ENCODE measurements at regions not wholly inside any gene's neighbourhood (a gene's known extent, or its start where the extent isn't known, plus 50 kb on each side); places are given as distances from the start of the nearest gene placed in this dataset.
A peak's percentile ranks its signal among the peaks of the same experiment; 100 is the strongest.

DNA sequence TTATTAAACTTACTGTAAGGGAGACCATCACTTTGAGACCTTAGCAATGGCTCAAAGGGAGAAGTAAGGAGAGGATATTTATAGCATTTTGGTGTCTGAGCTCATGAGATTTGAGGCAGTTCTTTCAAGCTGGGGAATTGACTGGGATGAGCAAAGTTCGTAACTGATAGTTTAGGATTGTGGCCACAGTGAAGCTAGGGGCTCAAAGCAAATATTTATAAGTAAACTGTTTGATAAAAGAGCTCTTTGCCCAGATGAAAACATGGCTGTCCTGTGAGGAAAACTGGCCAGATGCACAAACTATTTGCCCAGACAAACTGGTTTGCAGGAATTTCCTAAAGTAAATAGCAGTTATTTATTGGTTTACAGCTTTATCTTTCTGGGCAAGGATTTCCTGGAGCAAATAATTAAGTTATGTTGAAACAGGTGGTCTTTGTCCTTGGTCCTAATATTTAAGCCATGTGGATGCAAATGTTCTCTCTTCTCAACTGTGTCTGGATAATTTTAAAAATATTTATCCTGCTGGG, 59.7 kb upstream of the TMTC4 start (continued):
- TF ChIP-seq ZNF639 (CRISPR knock-in tag; conservative IDR thresholded peaks at IDR 0.05) (no peak), ZSCAN31 (CRISPR knock-in tag; IDR thresholded peaks at IDR 0.05; ENCODE audit: low read depth) (peak; percentile 35; the same call in 1 of the 2 replicates), EEA1 (CRISPR knock-in tag; IDR thresholded peaks at IDR 0.05; ENCODE audit: borderline replicate concordance) (no peak), ZBTB38 (CRISPR knock-in tag; IDR thresholded peaks at IDR 0.05) (no peak), ZFP36L2 (CRISPR knock-in tag; IDR thresholded peaks at IDR 0.05) (no peak), SP140L (CRISPR knock-in tag; IDR thresholded peaks at IDR 0.05; ENCODE audit: borderline replicate concordance) (0 out of 2 replicates have a peak, but pooled peaks have one; percentile 56), HNRNPLL (IDR thresholded peaks at IDR 0.05; ENCODE audit: low read depth, low read length, poor library complexity, severe bottlenecking) (peak; percentile 51), ZNF232 (CRISPR knock-in tag; IDR thresholded peaks at IDR 0.05; ENCODE audit: borderline replicate concordance) (no peak), SRSF1 (optimal IDR thresholded peaks at IDR 0.05; ENCODE audit: low read depth, low read length) (no peak), PAWR (CRISPR knock-in tag; IDR thresholded peaks at IDR 0.05; ENCODE audit: borderline replicate concordance) (no peak), ZNF761 (CRISPR knock-in tag; conservative IDR thresholded peaks at IDR 0.05) (no peak), ZNF274 (CRISPR knock-in tag; IDR thresholded peaks at IDR 0.05) (no peak), POGK (CRISPR knock-in tag; conservative IDR thresholded peaks at IDR 0.05) (no peak), ZNF383 (CRISPR knock-in tag; IDR thresholded peaks at IDR 0.05; ENCODE audit: borderline replicate concordance) (no peak), ZNF740 (CRISPR knock-in tag; IDR thresholded peaks at IDR 0.05) (no peak), ZNF431 (CRISPR knock-in tag; IDR thresholded peaks at IDR 0.05; ENCODE audit: borderline replicate concordance, low read depth) (no peak; the same call in 1 of the 2 replicates), IRF2 (CRISPR knock-in tag; IDR thresholded peaks at IDR 0.05) (peak; percentile 77; the same call in 1 of the 2 replicates), CHD4 (IDR thresholded peaks at IDR 0.05; ENCODE audit: borderline replicate concordance, low read length) (0 out of 2 replicates have a peak, but pooled peaks have one; percentile 30), ZNF703 (CRISPR knock-in tag; IDR thresholded peaks at IDR 0.05; ENCODE audit: borderline replicate concordance) (no peak), CREB1 (IDR thresholded peaks at IDR 0.05) (no peak), CREB1 (CRISPR knock-in tag; IDR thresholded peaks at IDR 0.05) (peak; percentile 77)
- TF ChIP-seq, protein P1, sequence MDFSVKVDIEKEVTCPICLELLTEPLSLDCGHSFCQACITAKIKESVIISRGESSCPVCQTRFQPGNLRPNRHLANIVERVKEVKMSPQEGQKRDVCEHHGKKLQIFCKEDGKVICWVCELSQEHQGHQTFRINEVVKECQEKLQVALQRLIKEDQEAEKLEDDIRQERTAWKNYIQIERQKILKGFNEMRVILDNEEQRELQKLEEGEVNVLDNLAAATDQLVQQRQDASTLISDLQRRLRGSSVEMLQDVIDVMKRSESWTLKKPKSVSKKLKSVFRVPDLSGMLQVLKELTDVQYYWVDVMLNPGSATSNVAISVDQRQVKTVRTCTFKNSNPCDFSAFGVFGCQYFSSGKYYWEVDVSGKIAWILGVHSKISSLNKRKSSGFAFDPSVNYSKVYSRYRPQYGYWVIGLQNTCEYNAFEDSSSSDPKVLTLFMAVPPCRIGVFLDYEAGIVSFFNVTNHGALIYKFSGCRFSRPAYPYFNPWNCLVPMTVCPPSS (IDR thresholded peaks at IDR 0.05) = no peak
- TF ChIP-seq, protein P2, sequence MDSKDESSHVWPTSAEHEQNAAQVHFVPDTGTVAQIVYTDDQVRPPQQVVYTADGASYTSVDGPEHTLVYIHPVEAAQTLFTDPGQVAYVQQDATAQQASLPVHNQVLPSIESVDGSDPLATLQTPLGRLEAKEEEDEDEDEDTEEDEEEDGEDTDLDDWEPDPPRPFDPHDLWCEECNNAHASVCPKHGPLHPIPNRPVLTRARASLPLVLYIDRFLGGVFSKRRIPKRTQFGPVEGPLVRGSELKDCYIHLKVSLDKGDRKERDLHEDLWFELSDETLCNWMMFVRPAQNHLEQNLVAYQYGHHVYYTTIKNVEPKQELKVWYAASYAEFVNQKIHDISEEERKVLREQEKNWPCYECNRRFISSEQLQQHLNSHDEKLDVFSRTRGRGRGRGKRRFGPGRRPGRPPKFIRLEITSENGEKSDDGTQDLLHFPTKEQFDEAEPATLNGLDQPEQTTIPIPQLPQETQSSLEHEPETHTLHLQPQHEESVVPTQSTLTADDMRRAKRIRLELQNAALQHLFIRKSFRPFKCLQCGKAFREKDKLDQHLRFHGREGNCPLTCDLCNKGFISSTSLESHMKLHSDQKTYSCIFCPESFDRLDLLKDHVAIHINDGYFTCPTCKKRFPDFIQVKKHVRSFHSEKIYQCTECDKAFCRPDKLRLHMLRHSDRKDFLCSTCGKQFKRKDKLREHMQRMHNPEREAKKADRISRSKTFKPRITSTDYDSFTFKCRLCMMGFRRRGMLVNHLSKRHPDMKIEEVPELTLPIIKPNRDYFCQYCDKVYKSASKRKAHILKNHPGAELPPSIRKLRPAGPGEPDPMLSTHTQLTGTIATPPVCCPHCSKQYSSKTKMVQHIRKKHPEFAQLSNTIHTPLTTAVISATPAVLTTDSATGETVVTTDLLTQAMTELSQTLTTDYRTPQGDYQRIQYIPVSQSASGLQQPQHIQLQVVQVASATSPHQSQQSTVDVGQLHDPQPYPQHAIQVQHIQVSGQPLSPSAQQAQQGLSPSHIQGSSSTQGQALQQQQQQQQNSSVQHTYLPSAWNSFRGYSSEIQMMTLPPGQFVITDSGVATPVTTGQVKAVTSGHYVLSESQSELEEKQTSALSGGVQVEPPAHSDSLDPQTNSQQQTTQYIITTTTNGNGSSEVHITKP (CRISPR knock-in tag; IDR thresholded peaks at IDR 0.05; ENCODE audit: low read depth) = no peak
